VCaP (cell line): ENCODE measurements at regions not wholly inside any gene's neighbourhood (a gene's known extent, or its start where the extent isn't known, plus 50 kb on each side); places are given as distances from the start of the nearest gene placed in this dataset.

Experiments used
- H3K27ac ChIP-seq: fragments of 450-650 bp; 2 replicates; pipeline ENCODE4 v1.5.1; 2017
- TF ChIP-seq, protein P1 (sequence below): fragments of 450-650 bp; conservative IDR thresholded peaks from 2 replicates; pipeline ENCODE4 v1.5.1; 2017; ENCODE audit warnings: mild to moderate bottlenecking, moderate library complexity

- H3K27ac ChIP-seq = no peak overlapping the region
- TF ChIP-seq, protein P1, sequence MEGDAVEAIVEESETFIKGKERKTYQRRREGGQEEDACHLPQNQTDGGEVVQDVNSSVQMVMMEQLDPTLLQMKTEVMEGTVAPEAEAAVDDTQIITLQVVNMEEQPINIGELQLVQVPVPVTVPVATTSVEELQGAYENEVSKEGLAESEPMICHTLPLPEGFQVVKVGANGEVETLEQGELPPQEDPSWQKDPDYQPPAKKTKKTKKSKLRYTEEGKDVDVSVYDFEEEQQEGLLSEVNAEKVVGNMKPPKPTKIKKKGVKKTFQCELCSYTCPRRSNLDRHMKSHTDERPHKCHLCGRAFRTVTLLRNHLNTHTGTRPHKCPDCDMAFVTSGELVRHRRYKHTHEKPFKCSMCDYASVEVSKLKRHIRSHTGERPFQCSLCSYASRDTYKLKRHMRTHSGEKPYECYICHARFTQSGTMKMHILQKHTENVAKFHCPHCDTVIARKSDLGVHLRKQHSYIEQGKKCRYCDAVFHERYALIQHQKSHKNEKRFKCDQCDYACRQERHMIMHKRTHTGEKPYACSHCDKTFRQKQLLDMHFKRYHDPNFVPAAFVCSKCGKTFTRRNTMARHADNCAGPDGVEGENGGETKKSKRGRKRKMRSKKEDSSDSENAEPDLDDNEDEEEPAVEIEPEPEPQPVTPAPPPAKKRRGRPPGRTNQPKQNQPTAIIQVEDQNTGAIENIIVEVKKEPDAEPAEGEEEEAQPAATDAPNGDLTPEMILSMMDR = no peak
Measured at GRCh38 chr14:82182646-82183045, 649.0 kb upstream of the SEL1L start.

DNA sequence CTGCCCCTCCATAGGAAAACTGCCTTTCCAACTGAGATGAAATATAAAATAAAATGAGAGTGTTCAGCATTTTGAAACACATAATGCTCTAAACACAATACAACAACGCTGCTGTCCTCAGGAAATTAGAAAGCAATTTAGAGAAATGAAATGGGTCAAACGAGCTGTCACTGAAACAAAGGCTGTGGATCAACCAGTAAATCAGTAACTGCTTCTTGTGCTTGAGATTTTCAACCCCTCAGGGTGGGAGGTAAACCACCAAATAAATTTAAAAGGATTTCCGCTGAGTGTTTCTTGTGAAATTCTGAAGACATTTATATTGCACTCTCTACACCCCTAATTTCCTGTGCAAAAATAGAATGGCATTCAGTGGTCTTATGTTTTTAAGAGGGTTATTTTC is 657.1 kb upstream of the SEL1L start:
- no peak overlapping the region for H3K27ac ChIP-seq
- TF ChIP-seq, protein P1 = no peak

DNA sequence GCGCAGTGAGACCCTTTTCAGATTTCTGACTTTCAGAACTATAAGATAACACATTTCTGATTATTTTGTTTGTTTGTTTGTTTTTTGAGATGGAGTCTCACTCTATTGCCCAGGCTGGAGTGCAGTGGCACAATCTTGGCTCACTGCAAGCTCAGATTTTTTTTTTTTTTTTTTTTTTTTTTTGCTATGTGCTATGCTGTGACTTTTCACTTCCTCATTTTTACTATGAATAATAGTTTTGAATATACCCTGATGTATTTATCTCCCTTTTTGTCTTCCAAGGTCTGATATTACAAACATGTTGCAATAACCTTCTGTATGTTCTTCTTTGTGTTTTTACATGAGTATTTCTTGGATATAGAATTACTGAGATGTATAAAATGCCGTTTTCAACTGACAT is 658.7 kb upstream of the SEL1L start:
- H3K27ac ChIP-seq = no peak overlapping the region
- TF ChIP-seq, protein P1 = no peak

- TF ChIP-seq, protein P1 = no peak
- no peak overlapping the region for H3K27ac ChIP-seq
Measured at GRCh38 chr14:82223276-82223675, 689.6 kb upstream of the SEL1L start.

GRCh38 chr14:82224610-82225009 is 691.0 kb upstream of the SEL1L start:
- TF ChIP-seq, protein P1 = no peak

GRCh38 chr14:82230748-82231147 is 697.1 kb upstream of the SEL1L start:
- TF ChIP-seq, protein P1 = no peak
- no peak overlapping the region for H3K27ac ChIP-seq

More at GRCh38 chr14:82224610-82225009, 691.0 kb upstream of the SEL1L start:
- no peak overlapping the region for H3K27ac ChIP-seq

GRCh38 chr14:82238649-82239048 is 705.0 kb upstream of the SEL1L start:
- TF ChIP-seq, protein P1 = no peak
- H3K27ac ChIP-seq = no peak overlapping the region

GRCh38 chr14:82239223-82239622 is 705.6 kb upstream of the SEL1L start:
- no peak overlapping the region for H3K27ac ChIP-seq
- TF ChIP-seq, protein P1 = no peak
